H9 (cell line): ENCODE measurements at regions not wholly inside any gene's neighbourhood (a gene's known extent, or its start where the extent isn't known, plus 50 kb on each side); places are given as distances from the start of the nearest gene placed in this dataset.

Experiments used
- DNase-seq: peaks from one replicate; pipeline ENCODE4 v3.0.0-alpha.2; 2017
- H2AFZ ChIP-seq: one replicate; pipeline ENCODE4 v1.6.1; 2013; ENCODE audit warnings: mild to moderate bottlenecking, low read length, control low read depth, moderate library complexity
- H2AK5ac ChIP-seq: 2 replicates; pipeline ENCODE4 v1.6.1; 2013; ENCODE audit warnings: low read length, control low read depth, mixed read lengths; ENCODE audit not compliant: insufficient read length
- H2BK120ac ChIP-seq: one replicate; pipeline ENCODE4 v1.6.1; 2013; ENCODE audit warnings: low read depth, mild to moderate bottlenecking, low read length, control low read depth, inconsistent platforms; ENCODE audit not compliant: poor library complexity, severe bottlenecking
- H2BK12ac ChIP-seq: 2 replicates; pipeline ENCODE4 v1.6.1; 2013; ENCODE audit warnings: low read length, control low read depth, mixed read lengths, low read depth; ENCODE audit not compliant: insufficient read length
- H2BK15ac ChIP-seq: 2 replicates; pipeline ENCODE4 v1.6.1; 2013; ENCODE audit warnings: low read depth, low read length, control low read depth
- H2BK20ac ChIP-seq: one replicate; pipeline ENCODE4 v1.6.1; 2013; ENCODE audit warnings: low read depth, mild to moderate bottlenecking, low read length, control low read depth, inconsistent platforms; ENCODE audit not compliant: poor library complexity, severe bottlenecking
- H2BK5ac ChIP-seq: 2 replicates; pipeline ENCODE4 v1.6.1; 2013; ENCODE audit warnings: low read length, control low read depth, mixed read lengths; ENCODE audit not compliant: insufficient read length
- H3K14ac ChIP-seq: 2 replicates; pipeline ENCODE4 v1.6.1; 2013; ENCODE audit warnings: low read length, control low read depth; ENCODE audit not compliant: insufficient read depth
- H3K18ac ChIP-seq: 2 replicates; pipeline ENCODE4 v1.6.1; 2013; ENCODE audit warnings: low read depth, mild to moderate bottlenecking, mixed read lengths, low read length, control low read depth; ENCODE audit not compliant: insufficient read length
- H3K23ac ChIP-seq: 2 replicates; pipeline ENCODE4 v1.6.1; 2013; ENCODE audit warnings: low read length, control low read depth, mixed read lengths, low read depth; ENCODE audit not compliant: insufficient read length
- H3K23me2 ChIP-seq: 2 replicates; pipeline ENCODE4 v1.6.1; 2013; ENCODE audit warnings: low read depth, mild to moderate bottlenecking, mixed read lengths, low read length, control low read depth; ENCODE audit not compliant: insufficient read length, poor library complexity, severe bottlenecking
- H3K27ac ChIP-seq: 2 replicates; pipeline ENCODE4 v1.5.1; 2013; ENCODE audit warnings: low read length, control low read depth, mixed read lengths, low read depth; ENCODE audit not compliant: insufficient read length
- H3K27me3 ChIP-seq: 2 replicates; pipeline ENCODE4 v1.6.1; 2013; ENCODE audit warnings: low read length, control low read depth, inconsistent platforms; ENCODE audit not compliant: insufficient read depth
- H3K4ac ChIP-seq: 2 replicates; pipeline ENCODE4 v1.6.1; 2013; ENCODE audit warnings: low read depth, mild to moderate bottlenecking, control low read depth, inconsistent platforms, low read length, moderate library complexity
- H3K4me1 ChIP-seq: 2 replicates; pipeline ENCODE4 v1.6.1; 2013; ENCODE audit warnings: low read length, control low read depth, inconsistent platforms; ENCODE audit not compliant: insufficient read depth
- H3K4me2 ChIP-seq: 2 replicates; pipeline ENCODE4 v1.6.1; 2013; ENCODE audit warnings: low read length, control low read depth, mixed read lengths; ENCODE audit not compliant: insufficient read length, insufficient read depth
- H3K56ac ChIP-seq: 2 replicates; pipeline ENCODE4 v1.6.1; 2013; ENCODE audit warnings: low read depth, mild to moderate bottlenecking, mixed read lengths, low read length, control low read depth; ENCODE audit not compliant: insufficient read length
- H3K79me1 ChIP-seq: 2 replicates; pipeline ENCODE4 v1.6.1; 2013; ENCODE audit warnings: low read depth, mild to moderate bottlenecking, moderate library complexity, low read length, control low read depth, inconsistent platforms; ENCODE audit not compliant: insufficient read depth, poor library complexity, severe bottlenecking
- H3K79me2 ChIP-seq: 2 replicates; pipeline ENCODE4 v1.6.1; 2013; ENCODE audit warnings: low read length, control low read depth, inconsistent platforms; ENCODE audit not compliant: insufficient read depth
- H3K9ac ChIP-seq: 2 replicates; pipeline ENCODE4 v1.6.1; 2013; ENCODE audit warnings: low read length, control low read depth, mixed read lengths; ENCODE audit not compliant: insufficient read length; ENCODE audit errors: extremely low read depth
- H3K9me3 ChIP-seq: one replicate; pipeline ENCODE4 v1.6.1; 2013; ENCODE audit warnings: low read depth, low read length, inconsistent platforms; ENCODE audit not compliant: control insufficient read depth
- H3T11ph ChIP-seq: one replicate; pipeline ENCODE4 v1.6.1; 2013; ENCODE audit warnings: mild to moderate bottlenecking, low read length, control low read depth, inconsistent platforms
- H4K20me1 ChIP-seq: one replicate; pipeline ENCODE4 v1.6.1; 2013; ENCODE audit not compliant: control insufficient read depth, insufficient read length, insufficient read depth
- H4K5ac ChIP-seq: 2 replicates; pipeline ENCODE4 v1.6.1; 2013; ENCODE audit warnings: low read depth, mild to moderate bottlenecking, mixed read lengths, low read length, control low read depth; ENCODE audit not compliant: insufficient read length
- H4K8ac ChIP-seq: replicated peaks from 2 replicates; pipeline ENCODE4 v1.6.1; 2013; ENCODE audit warnings: low read length, control low read depth, mixed read lengths, low read depth; ENCODE audit not compliant: insufficient read length
- H4K91ac ChIP-seq: 2 replicates; pipeline ENCODE4 v1.6.1; 2013; ENCODE audit warnings: low read depth, mild to moderate bottlenecking, moderate library complexity, mixed read lengths, low read length, control low read depth; ENCODE audit not compliant: insufficient read length
- H3K27ac Mint-ChIP-seq, 3 experiments: 2 replicates in 2 of 3; 3 replicates in 1 of 3; pipeline ENCODE4 v1.8.0; 2020 to 2021; ENCODE audit warnings: mixed read lengths in 3 of 3, mild to moderate bottlenecking in 1 of 3, moderate library complexity in 1 of 3
- H3K27me3 Mint-ChIP-seq: 2 replicates; pipeline ENCODE4 v1.8.0; 2021; ENCODE audit warnings: low read depth, mild to moderate bottlenecking, moderate library complexity, mixed read lengths
- H3K36me3 Mint-ChIP-seq, 3 experiments: 2 replicates in 2 of 3; 3 replicates in 1 of 3; pipeline ENCODE4 v1.8.0; 2020 to 2021; ENCODE audit warnings: low read depth in 3 of 3, mixed read lengths in 3 of 3; ENCODE audit not compliant: insufficient read depth in 1 of 3
- H3K4me1 Mint-ChIP-seq, 2 experiments: 2 replicates each; pipeline ENCODE4 v1.8.0; 2020; ENCODE audit warnings: mixed read lengths in 2 of 2
- H3K4me3 Mint-ChIP-seq, 2 experiments: 2 replicates in 1 of 2; 3 replicates in 1 of 2; pipeline ENCODE4 v1.8.0; 2020 to 2021; ENCODE audit warnings: mild to moderate bottlenecking in 2 of 2, mixed read lengths in 2 of 2, moderate library complexity in 1 of 2
- H3K9me3 Mint-ChIP-seq, 2 experiments: 2 replicates in 1 of 2; 3 replicates in 1 of 2; pipeline ENCODE4 v1.8.0; 2020; ENCODE audit warnings: mild to moderate bottlenecking in 2 of 2, mixed read lengths in 2 of 2, moderate library complexity in 1 of 2
- WGBS: extraction: QIAGEN DNeasy Blood & Tissue Kit; methylation state at CpG from one replicate; pipeline ENCODE4 v1.1.7; 2013; ENCODE audit warnings: missing lambda C conversion rate, low lambda C conversion rate, mixed read lengths; ENCODE audit not compliant: insufficient read length; ENCODE audit errors: extremely low coverage; 5-methylcytosine and 5-hydroxymethylcytosine counted together
- TF ChIP-seq, protein P1 (sequence below): fragments of 200-600 bp; sonication (generic); conservative IDR thresholded peaks from 3 replicates; pipeline ENCODE4 v1.8.0; 2021; ENCODE audit warnings: antibody characterized with exemption, mild to moderate bottlenecking

GRCh38 chr1:213499444-213499843 lies 448.4 kb downstream of the RPS6KC1 start:
- no peaks in the 10 kb centered on the region for H3K23me2 ChIP-seq
- H3K4me2 ChIP-seq: no peak overlapping the region
- H2AK5ac ChIP-seq: no peak overlapping the region
- H3K79me2 ChIP-seq: no peaks in the 10 kb centered on the region
- no peak overlapping the region for H3K4me3 Mint-ChIP-seq
- no peak for DNase-seq
- H3K4me1 Mint-ChIP-seq: no peaks in the 10 kb centered on the region
- peaks cover 0 to 4% (median 1%) of the 10 kb centered on the region in 3 experiments; a peak in 3 of 7 replicates for H3K36me3 Mint-ChIP-seq
- H4K5ac ChIP-seq: no peak overlapping the region
- H2AFZ ChIP-seq: no peak overlapping the region
- H2BK15ac ChIP-seq: no peak overlapping the region
- H3K9ac ChIP-seq: no peak overlapping the region
- no peak overlapping the region for H3K14ac ChIP-seq
- H4K91ac ChIP-seq: no peak overlapping the region
- no peak overlapping the region for H2BK120ac ChIP-seq
- no peaks in the 10 kb centered on the region for H3K4me1 ChIP-seq
- no peak overlapping the region for H3K27ac ChIP-seq
- H4K20me1 ChIP-seq: no peaks in the 10 kb centered on the region
- no peaks in the 10 kb centered on the region for H3K27me3 ChIP-seq
- H3T11ph ChIP-seq: no peak overlapping the region
- H3K56ac ChIP-seq: no peak overlapping the region
- H3K27me3 Mint-ChIP-seq: no peaks in the 10 kb centered on the region
- WGBS: no CpG with 5 or more reads among the region's 4 CpGs
- H2BK12ac ChIP-seq: no peak overlapping the region
- no peaks in the 10 kb centered on the region for H3K79me1 ChIP-seq
- no peak overlapping the region for H3K4ac ChIP-seq
- no peak overlapping the region for H2BK20ac ChIP-seq
- H3K9me3 ChIP-seq: no peaks in the 10 kb centered on the region
- no peak overlapping the region for H2BK5ac ChIP-seq
- TF ChIP-seq, protein P1, sequence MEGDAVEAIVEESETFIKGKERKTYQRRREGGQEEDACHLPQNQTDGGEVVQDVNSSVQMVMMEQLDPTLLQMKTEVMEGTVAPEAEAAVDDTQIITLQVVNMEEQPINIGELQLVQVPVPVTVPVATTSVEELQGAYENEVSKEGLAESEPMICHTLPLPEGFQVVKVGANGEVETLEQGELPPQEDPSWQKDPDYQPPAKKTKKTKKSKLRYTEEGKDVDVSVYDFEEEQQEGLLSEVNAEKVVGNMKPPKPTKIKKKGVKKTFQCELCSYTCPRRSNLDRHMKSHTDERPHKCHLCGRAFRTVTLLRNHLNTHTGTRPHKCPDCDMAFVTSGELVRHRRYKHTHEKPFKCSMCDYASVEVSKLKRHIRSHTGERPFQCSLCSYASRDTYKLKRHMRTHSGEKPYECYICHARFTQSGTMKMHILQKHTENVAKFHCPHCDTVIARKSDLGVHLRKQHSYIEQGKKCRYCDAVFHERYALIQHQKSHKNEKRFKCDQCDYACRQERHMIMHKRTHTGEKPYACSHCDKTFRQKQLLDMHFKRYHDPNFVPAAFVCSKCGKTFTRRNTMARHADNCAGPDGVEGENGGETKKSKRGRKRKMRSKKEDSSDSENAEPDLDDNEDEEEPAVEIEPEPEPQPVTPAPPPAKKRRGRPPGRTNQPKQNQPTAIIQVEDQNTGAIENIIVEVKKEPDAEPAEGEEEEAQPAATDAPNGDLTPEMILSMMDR: no peak
- no peak overlapping the region for H3K18ac ChIP-seq
- H4K8ac ChIP-seq: no peak overlapping the region
- H3K27ac Mint-ChIP-seq: no peak overlapping the region
- peaks cover 4 to 6% of the 10 kb centered on the region in 2 experiments; a peak in 3 of 5 replicates for H3K9me3 Mint-ChIP-seq
- H3K23ac ChIP-seq: no peak overlapping the region
